Choroid plexus epithelial cell (primary cell): ENCODE measurements at regions not wholly inside any gene's neighbourhood (a gene's known extent, or its start where the extent isn't known, plus 50 kb on each side); places are given as distances from the start of the nearest gene placed in this dataset.

Source experiments
- DNase-seq: peaks from one replicate; pipeline ENCODE4 v3.0.0-alpha.2; 2010; ENCODE audit warnings: low read depth
- H3K4me3 ChIP-seq: 2 replicates; pipeline ENCODE4 v1.5.1; 2011; ENCODE audit warnings: low read depth, mild to moderate bottlenecking, control low read depth, low read length, moderate library complexity
- CTCF ChIP-seq: conservative IDR thresholded peaks from 2 replicates; pipeline ENCODE4 v1.5.1; 2011; ENCODE audit warnings: low read depth, mild to moderate bottlenecking, control low read depth, inconsistent platforms, low read length, moderate library complexity

GRCh38 chr16:73389085-73389484 lies 341.2 kb upstream of the ZFHX3 start:
- no peak overlapping the region for H3K4me3 ChIP-seq
- TF ChIP-seq CTCF: no peak
- no peak for DNase-seq

- H3K4me3 ChIP-seq: no peak overlapping the region
- DNase-seq: no peak
- TF ChIP-seq CTCF: no peak
These were observed 340.1 kb upstream of the ZFHX3 start for GRCh38 chr16:73387979-73388378.

- DNase-seq: no peak
- no peak overlapping the region for H3K4me3 ChIP-seq
- no peak for TF ChIP-seq CTCF
These were observed 337.8 kb upstream of the ZFHX3 start for GRCh38 chr16:73385696-73386095.

- no peak for DNase-seq
- TF ChIP-seq CTCF: no peak
- no peak overlapping the region for H3K4me3 ChIP-seq
These were observed 336.7 kb upstream of the ZFHX3 start for GRCh38 chr16:73384506-73385089.

GRCh38 chr16:73383988-73384365 lies 336.0 kb upstream of the ZFHX3 start:
- no peak for DNase-seq
- H3K4me3 ChIP-seq: no peak overlapping the region
- TF ChIP-seq CTCF: no peak

- TF ChIP-seq CTCF: no peak
- H3K4me3 ChIP-seq: no peak overlapping the region
These were observed 335.5 kb upstream of the ZFHX3 start for GRCh38 chr16:73383195-73383987.

GRCh38 chr16:73378471-73378870 lies 330.5 kb upstream of the ZFHX3 start:
- no peak for DNase-seq
- no peak for TF ChIP-seq CTCF

More at GRCh38 chr16:73383195-73383987, 335.5 kb upstream of the ZFHX3 start:
- no peak for DNase-seq

More at GRCh38 chr16:73378471-73378870, 330.5 kb upstream of the ZFHX3 start:
- H3K4me3 ChIP-seq: no peak overlapping the region
